SK-N-SH treated with all-trans-retinoic acid at 6 μM for 48 hours (cell line): ENCODE measurements at regions not wholly inside any gene's neighbourhood (a gene's known extent, or its start where the extent isn't known, plus 50 kb on each side); places are given as distances from the start of the nearest gene placed in this dataset.

ENCODE experiments used
- ATAC-seq: fragments of 200-7000 bp; cut with Tn5 transposase; 3 replicates; pipeline ENCODE4 v1.9.1; 2020; ENCODE audit warnings: mild to moderate bottlenecking, moderate library complexity
- ARNTL ChIP-seq: fragments of 450-650 bp; formaldehyde crosslinking; IDR thresholded peaks from 2 replicates; pipeline ENCODE4 v1.5.0; 2020; ENCODE audit warnings: low read depth, mild to moderate bottlenecking, moderate library complexity, borderline replicate concordance
- CSDC2 ChIP-seq: fragments of 250-450 bp; sonication (Bioruptor Pico); IDR thresholded peaks from 2 replicates; pipeline ENCODE4 v1.5.0; 2020; ENCODE audit warnings: mild to moderate bottlenecking, moderate library complexity
- ESRRG ChIP-seq: fragments of 250-450 bp; sonication (Bioruptor Pico); IDR thresholded peaks from 2 replicates; pipeline ENCODE4 v1.6.1; 2021; ENCODE audit warnings: mild to moderate bottlenecking
- ISL1 ChIP-seq: fragments of 250-450 bp; sonication (Bioruptor Pico); IDR thresholded peaks from 2 replicates; pipeline ENCODE4 v2.1.2; 2022; ENCODE audit warnings: mild to moderate bottlenecking, moderate library complexity
- OSR1 ChIP-seq: fragments of 250-450 bp; sonication (Bioruptor Pico); IDR thresholded peaks from 2 replicates; pipeline ENCODE4 v1.8.0; 2022; ENCODE audit warnings: moderate library complexity, mild to moderate bottlenecking, inconsistent platforms
- RARB ChIP-seq: fragments of 250-450 bp; sonication (Bioruptor Pico); IDR thresholded peaks from 2 replicates; pipeline ENCODE4 v1.8.0; 2021; ENCODE audit warnings: mild to moderate bottlenecking, moderate library complexity
- TOX ChIP-seq: fragments of 250-450 bp; sonication (Bioruptor Pico); IDR thresholded peaks from 2 replicates; pipeline ENCODE4 v1.8.0; 2021; ENCODE audit warnings: mild to moderate bottlenecking, moderate library complexity, borderline replicate concordance
- ZC3H10 ChIP-seq: fragments of 250-450 bp; sonication (Bioruptor Pico); IDR thresholded peaks from 2 replicates; pipeline ENCODE4 v1.5.1; 2021; ENCODE audit warnings: mild to moderate bottlenecking, moderate library complexity
- ZFP3 ChIP-seq: fragments of 250-450 bp; sonication (Bioruptor Pico); IDR thresholded peaks from 2 replicates; pipeline ENCODE4 v1.5.0; 2020; ENCODE audit warnings: mild to moderate bottlenecking, moderate library complexity
- ZFP30 ChIP-seq: fragments of 450-650 bp; formaldehyde crosslinking; IDR thresholded peaks from 2 replicates; pipeline ENCODE4 v1.5.0; 2022; ENCODE audit warnings: mild to moderate bottlenecking, moderate library complexity
- ZNF70 ChIP-seq: fragments of 450-650 bp; formaldehyde crosslinking; IDR thresholded peaks from 2 replicates; pipeline ENCODE4 v1.5.0; 2020; ENCODE audit warnings: mild to moderate bottlenecking, moderate library complexity
- ZNF8 ChIP-seq: fragments of 450-650 bp; formaldehyde crosslinking; IDR thresholded peaks from 2 replicates; pipeline ENCODE4 v1.5.0; 2020; ENCODE audit warnings: mild to moderate bottlenecking, moderate library complexity
- TF ChIP-seq, protein P1 (sequence below): fragments of 250-450 bp; sonication (Bioruptor Pico); IDR thresholded peaks from 2 replicates; pipeline ENCODE4 v1.8.0; 2021; ENCODE audit warnings: low read depth, mild to moderate bottlenecking, moderate library complexity, borderline replicate concordance
- TF ChIP-seq, protein P2 (sequence below): fragments of 250-450 bp; sonication (Bioruptor Pico); IDR thresholded peaks from 2 replicates; pipeline ENCODE4 v1.5.0; 2020; ENCODE audit warnings: mild to moderate bottlenecking, moderate library complexity
- TF ChIP-seq, protein P3 (sequence below): fragments of 250-450 bp; sonication (Bioruptor Pico); IDR thresholded peaks from 2 replicates; pipeline ENCODE4 v1.5.1; 2021; ENCODE audit warnings: mild to moderate bottlenecking, moderate library complexity
- TF ChIP-seq, protein P4 (sequence below): fragments of 250-450 bp; sonication (Bioruptor Pico); IDR thresholded peaks from 2 replicates; pipeline ENCODE4 v1.8.0; 2020; ENCODE audit warnings: mild to moderate bottlenecking, moderate library complexity, borderline replicate concordance
- TF ChIP-seq, protein P5 (sequence below): fragments of 250-450 bp; sonication (Bioruptor Pico); IDR thresholded peaks from 2 replicates; pipeline ENCODE4 v1.5.1; 2020; ENCODE audit warnings: low read depth, mild to moderate bottlenecking, moderate library complexity

DNA sequence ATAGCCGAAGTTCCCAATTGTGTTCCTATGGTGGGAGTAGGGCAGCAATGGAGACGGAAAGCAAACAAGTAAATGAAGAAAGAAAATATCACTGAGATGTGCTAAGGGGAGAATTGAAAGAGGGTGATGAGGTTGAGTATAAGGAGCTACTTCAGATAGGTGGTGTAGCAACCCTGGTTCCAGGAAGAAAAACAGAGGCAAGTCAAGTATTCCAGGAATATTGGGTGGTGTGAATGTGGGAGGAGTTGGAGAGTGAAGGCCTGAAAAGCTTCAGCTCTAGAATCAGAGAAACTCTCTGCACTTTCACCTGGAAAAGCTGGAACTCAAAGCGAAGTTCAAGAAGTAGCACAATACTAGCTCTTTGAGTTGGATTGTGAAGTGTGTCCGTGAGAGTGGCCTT lies 342.1 kb downstream of the TLE4 start (continued):
- TF ChIP-seq, protein P1, sequence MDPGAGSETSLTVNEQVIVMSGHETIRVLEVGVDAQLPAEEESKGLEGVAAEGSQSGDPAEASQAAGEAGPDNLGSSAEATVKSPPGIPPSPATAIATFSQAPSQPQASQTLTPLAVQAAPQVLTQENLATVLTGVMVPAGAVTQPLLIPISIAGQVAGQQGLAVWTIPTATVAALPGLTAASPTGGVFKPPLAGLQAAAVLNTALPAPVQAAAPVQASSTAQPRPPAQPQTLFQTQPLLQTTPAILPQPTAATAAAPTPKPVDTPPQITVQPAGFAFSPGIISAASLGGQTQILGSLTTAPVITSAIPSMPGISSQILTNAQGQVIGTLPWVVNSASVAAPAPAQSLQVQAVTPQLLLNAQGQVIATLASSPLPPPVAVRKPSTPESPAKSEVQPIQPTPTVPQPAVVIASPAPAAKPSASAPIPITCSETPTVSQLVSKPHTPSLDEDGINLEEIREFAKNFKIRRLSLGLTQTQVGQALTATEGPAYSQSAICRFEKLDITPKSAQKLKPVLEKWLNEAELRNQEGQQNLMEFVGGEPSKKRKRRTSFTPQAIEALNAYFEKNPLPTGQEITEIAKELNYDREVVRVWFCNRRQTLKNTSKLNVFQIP (CRISPR knock-in tag) = no peak
- TF ChIP-seq RARB (no peak), ZFP30 (no peak), ZFP3 (CRISPR knock-in tag) (no peak)
- TF ChIP-seq, protein P2, sequence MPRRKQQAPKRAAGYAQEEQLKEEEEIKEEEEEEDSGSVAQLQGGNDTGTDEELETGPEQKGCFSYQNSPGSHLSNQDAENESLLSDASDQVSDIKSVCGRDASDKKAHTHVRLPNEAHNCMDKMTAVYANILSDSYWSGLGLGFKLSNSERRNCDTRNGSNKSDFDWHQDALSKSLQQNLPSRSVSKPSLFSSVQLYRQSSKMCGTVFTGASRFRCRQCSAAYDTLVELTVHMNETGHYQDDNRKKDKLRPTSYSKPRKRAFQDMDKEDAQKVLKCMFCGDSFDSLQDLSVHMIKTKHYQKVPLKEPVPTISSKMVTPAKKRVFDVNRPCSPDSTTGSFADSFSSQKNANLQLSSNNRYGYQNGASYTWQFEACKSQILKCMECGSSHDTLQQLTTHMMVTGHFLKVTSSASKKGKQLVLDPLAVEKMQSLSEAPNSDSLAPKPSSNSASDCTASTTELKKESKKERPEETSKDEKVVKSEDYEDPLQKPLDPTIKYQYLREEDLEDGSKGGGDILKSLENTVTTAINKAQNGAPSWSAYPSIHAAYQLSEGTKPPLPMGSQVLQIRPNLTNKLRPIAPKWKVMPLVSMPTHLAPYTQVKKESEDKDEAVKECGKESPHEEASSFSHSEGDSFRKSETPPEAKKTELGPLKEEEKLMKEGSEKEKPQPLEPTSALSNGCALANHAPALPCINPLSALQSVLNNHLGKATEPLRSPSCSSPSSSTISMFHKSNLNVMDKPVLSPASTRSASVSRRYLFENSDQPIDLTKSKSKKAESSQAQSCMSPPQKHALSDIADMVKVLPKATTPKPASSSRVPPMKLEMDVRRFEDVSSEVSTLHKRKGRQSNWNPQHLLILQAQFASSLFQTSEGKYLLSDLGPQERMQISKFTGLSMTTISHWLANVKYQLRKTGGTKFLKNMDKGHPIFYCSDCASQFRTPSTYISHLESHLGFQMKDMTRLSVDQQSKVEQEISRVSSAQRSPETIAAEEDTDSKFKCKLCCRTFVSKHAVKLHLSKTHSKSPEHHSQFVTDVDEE (CRISPR knock-in tag) = no peak
- TF ChIP-seq, protein P3, sequence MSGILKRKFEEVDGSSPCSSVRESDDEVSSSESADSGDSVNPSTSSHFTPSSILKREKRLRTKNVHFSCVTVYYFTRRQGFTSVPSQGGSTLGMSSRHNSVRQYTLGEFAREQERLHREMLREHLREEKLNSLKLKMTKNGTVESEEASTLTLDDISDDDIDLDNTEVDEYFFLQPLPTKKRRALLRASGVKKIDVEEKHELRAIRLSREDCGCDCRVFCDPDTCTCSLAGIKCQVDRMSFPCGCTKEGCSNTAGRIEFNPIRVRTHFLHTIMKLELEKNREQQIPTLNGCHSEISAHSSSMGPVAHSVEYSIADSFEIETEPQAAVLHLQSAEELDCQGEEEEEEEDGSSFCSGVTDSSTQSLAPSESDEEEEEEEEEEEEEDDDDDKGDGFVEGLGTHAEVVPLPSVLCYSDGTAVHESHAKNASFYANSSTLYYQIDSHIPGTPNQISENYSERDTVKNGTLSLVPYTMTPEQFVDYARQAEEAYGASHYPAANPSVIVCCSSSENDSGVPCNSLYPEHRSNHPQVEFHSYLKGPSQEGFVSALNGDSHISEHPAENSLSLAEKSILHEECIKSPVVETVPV (CRISPR knock-in tag) = no peak

DNA sequence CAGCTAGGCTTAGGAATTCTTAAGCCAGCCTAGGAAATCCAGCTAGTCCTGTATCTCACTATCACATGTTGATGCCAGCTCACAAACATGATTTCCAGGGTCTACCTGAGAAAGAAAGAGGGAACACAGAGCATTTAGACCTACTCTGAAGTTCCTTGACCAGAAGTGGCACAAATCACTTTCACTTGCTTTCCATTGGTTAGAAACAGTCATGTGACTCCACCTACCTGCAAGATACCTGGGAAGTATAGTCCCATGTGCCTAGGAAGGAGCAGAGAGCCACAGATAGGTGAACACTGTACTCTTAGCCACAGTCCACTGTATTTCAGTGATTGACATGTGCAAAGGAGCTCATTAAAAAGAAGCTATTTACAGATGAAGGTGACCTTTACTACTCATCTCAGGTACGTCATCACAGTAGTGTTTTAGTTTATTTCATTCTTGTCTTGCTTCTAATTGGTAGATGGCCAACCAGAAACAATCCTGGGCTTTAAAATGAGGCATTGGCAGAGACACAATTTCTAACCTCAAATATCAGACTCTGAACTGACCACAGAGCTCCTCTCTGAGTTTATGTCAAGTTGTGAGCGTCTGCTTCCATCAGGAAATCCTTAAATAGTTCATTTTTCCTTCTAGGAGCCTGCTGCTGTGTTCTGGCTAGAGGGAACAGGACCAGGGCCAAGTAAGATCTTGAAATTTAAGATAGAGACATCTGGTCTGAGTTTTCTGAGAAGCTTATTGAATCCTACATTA lies 340.7 kb downstream of the TLE4 start:
- no peak for ATAC-seq

DNA sequence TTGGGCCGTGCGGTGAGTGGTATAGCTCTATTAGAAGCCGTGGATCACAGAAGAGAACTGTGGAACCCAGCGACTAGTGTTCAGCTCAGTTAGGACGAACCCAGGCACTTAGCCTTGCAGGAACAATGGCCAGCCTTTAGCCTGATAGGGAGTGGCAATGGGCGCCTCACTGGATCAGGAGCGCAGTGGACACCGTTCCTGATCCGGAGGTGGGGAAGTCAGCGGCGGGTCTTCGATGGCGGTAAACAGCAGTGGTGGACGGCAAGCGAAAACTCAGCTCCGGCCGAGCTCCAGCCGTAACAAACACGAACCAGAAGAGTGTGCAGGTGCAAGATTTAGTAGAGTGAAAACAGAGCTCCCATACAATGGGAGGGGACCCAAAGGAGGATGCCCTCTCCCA lies 340.0 kb downstream of the TLE4 start:
- TF ChIP-seq TOX (CRISPR knock-in tag) = no peak
- no peak for TF ChIP-seq ZC3H10 (CRISPR knock-in tag)
- no peak for ATAC-seq

More for the DNA sequence above, 340.7 kb downstream of the TLE4 start:
- TF ChIP-seq ISL1 (no peak), ESRRG (no peak)

DNA sequence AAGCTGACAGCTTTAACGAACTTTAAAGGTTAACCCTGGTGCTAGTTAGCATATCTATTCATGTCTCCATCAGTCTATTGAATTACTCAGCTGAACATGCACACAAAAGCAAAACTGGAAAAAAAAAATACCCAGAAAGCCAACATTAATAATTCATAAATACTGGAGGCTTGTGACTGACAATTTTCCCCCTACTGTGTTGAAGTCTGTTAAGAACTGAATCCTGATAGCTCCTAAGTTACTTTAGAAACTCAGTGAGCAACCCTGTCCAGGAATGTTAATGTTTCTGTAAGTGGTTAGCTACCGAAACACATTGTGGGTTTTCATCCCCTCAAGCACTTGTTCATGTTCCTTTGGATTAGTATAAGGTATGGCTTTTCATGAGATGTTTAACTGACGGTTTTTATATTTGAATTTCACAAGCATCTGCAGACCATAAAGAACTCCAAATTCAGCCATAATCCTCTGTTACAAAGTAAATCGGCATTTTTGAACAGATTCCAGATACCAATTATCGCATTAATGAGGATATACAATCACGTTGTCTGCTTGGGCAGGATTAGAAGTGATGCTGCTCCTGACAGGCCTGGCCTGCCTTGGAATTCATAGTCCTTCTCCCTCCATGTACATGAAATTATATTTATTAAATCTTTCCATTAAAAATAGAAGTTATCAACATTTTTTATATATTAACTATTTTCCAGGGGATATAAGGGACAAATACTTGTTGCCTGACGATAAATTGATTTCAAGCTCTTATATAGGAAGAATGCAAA lies 331.2 kb downstream of the TLE4 start:
- no peak for ATAC-seq
- TF ChIP-seq, protein P4, sequence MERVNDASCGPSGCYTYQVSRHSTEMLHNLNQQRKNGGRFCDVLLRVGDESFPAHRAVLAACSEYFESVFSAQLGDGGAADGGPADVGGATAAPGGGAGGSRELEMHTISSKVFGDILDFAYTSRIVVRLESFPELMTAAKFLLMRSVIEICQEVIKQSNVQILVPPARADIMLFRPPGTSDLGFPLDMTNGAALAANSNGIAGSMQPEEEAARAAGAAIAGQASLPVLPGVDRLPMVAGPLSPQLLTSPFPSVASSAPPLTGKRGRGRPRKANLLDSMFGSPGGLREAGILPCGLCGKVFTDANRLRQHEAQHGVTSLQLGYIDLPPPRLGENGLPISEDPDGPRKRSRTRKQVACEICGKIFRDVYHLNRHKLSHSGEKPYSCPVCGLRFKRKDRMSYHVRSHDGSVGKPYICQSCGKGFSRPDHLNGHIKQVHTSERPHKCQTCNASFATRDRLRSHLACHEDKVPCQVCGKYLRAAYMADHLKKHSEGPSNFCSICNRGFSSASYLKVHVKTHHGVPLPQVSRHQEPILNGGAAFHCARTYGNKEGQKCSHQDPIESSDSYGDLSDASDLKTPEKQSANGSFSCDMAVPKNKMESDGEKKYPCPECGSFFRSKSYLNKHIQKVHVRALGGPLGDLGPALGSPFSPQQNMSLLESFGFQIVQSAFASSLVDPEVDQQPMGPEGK (CRISPR knock-in tag) = no peak
- no peak for TF ChIP-seq ZFP3 (CRISPR knock-in tag)
- TF ChIP-seq TOX (CRISPR knock-in tag) = no peak
- TF ChIP-seq ZNF70 (CRISPR knock-in tag) = no peak
- no peak for TF ChIP-seq ARNTL
- TF ChIP-seq, protein P5, sequence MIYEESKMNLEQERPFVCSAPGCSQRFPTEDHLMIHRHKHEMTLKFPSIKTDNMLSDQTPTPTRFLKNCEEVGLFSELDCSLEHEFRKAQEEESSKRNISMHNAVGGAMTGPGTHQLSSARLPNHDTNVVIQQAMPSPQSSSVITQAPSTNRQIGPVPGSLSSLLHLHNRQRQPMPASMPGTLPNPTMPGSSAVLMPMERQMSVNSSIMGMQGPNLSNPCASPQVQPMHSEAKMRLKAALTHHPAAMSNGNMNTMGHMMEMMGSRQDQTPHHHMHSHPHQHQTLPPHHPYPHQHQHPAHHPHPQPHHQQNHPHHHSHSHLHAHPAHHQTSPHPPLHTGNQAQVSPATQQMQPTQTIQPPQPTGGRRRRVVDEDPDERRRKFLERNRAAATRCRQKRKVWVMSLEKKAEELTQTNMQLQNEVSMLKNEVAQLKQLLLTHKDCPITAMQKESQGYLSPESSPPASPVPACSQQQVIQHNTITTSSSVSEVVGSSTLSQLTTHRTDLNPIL (CRISPR knock-in tag) = no peak
- no peak for TF ChIP-seq OSR1 (CRISPR knock-in tag)
- TF ChIP-seq ZC3H10 (CRISPR knock-in tag) = no peak
- no peak for TF ChIP-seq CSDC2 (CRISPR knock-in tag)
- no peak for TF ChIP-seq ZNF8 (CRISPR knock-in tag)
